ENCODE measurements at regions not wholly inside any gene's neighbourhood (a gene's known extent, or its start where the extent isn't known, plus 50 kb on each side); places are given as distances from the start of the nearest gene placed in this dataset.

- intact Hi-C loops (cut with DNase I), result no loop called here
- 66% methylated on average over 5 of the region's 5 CpGs for WGBS (ENCODE audit: insufficient coverage, low coverage, low lambda C conversion rate, missing lambda C conversion rate)
- H3K27me3 ChIP-seq, result no peaks in the 10 kb centered on the region
- no peak for DNase-seq
- ATAC-seq, result no peak
- H3K4me3 ChIP-seq, result no peak overlapping the region
- no peaks in the 10 kb centered on the region for H3K36me3 ChIP-seq
- no peaks in the 10 kb centered on the region for H3K9me3 ChIP-seq
- H3K4me1 ChIP-seq, result no peaks in the 10 kb centered on the region
- no peak overlapping the region for H3K27ac ChIP-seq
- TF ChIP-seq POLR2A (IDR thresholded peaks at IDR 0.05) (no peak), CTCF (IDR thresholded peaks at IDR 0.05) (no peak)
Measured at GRCh38 chr14:71190770-71191374, 283.6 kb downstream of the PCNX1 start.

GRCh38 chr14:71193663-71194062 is 286.4 kb downstream of the PCNX1 start:
- intact Hi-C loops (cut with DNase I), result no loop called here
- Histone ChIP-seq H3K4me1 (no peaks in the 10 kb centered on the region), H3K27ac (no peak overlapping the region), H3K9me3 (no peaks in the 10 kb centered on the region), H3K27me3 (no peaks in the 10 kb centered on the region), H3K4me3 (no peak overlapping the region), H3K36me3 (no peaks in the 10 kb centered on the region)
- DNase-seq (no peak), ATAC-seq (no peak)
- WGBS (ENCODE audit: insufficient coverage, low coverage, low lambda C conversion rate, missing lambda C conversion rate), result 0% methylated on average over 1 of the region's 1 CpG
- TF ChIP-seq POLR2A (IDR thresholded peaks at IDR 0.05), result no peak
- no peak for TF ChIP-seq CTCF (IDR thresholded peaks at IDR 0.05)

- intact Hi-C loops (cut with DNase I), result no loop called here
- Histone ChIP-seq H3K4me3 (no peak overlapping the region), H3K27ac (no peak overlapping the region), H3K4me1 (no peaks in the 10 kb centered on the region), H3K27me3 (no peaks in the 10 kb centered on the region), H3K36me3 (no peaks in the 10 kb centered on the region), H3K9me3 (no peaks in the 10 kb centered on the region)
- TF ChIP-seq POLR2A (IDR thresholded peaks at IDR 0.05) (no peak), CTCF (IDR thresholded peaks at IDR 0.05) (no peak)
- no peak for DNase-seq
- WGBS (ENCODE audit: insufficient coverage, low coverage, low lambda C conversion rate, missing lambda C conversion rate), result no CpG with 5 or more reads among the region's 1 CpG
- ATAC-seq, result no peak
Measured at GRCh38 chr14:71194251-71194650, 287.0 kb downstream of the PCNX1 start.

GRCh38 chr14:71196921-71197320 is 289.7 kb downstream of the PCNX1 start:
- WGBS (ENCODE audit: insufficient coverage, low coverage, low lambda C conversion rate, missing lambda C conversion rate), result 100% methylated on average over 1 of the region's 6 CpGs
- Histone ChIP-seq H3K9me3 (no peaks in the 10 kb centered on the region), H3K36me3 (no peaks in the 10 kb centered on the region), H3K4me1 (no peaks in the 10 kb centered on the region), H3K27me3 (no peaks in the 10 kb centered on the region), H3K27ac (no peak overlapping the region), H3K4me3 (no peak overlapping the region)
- no peak for TF ChIP-seq POLR2A (IDR thresholded peaks at IDR 0.05)
- no peak for TF ChIP-seq CTCF (IDR thresholded peaks at IDR 0.05)
- DNase-seq (no peak), ATAC-seq (no peak)
- intact Hi-C loops (cut with DNase I), result no loop called here

- no peak overlapping the region for H3K4me3 ChIP-seq
- H3K27ac ChIP-seq, result no peak overlapping the region
- H3K27me3 ChIP-seq, result no peaks in the 10 kb centered on the region
- no peaks in the 10 kb centered on the region for H3K9me3 ChIP-seq
- ATAC-seq (no peak), DNase-seq (no peak)
- no peaks in the 10 kb centered on the region for H3K4me1 ChIP-seq
- no peaks in the 10 kb centered on the region for H3K36me3 ChIP-seq
- TF ChIP-seq POLR2A (IDR thresholded peaks at IDR 0.05), result no peak
- no peak for TF ChIP-seq CTCF (IDR thresholded peaks at IDR 0.05)
- intact Hi-C loops (cut with DNase I), result no loop called here
- 65% methylated on average over 4 of the region's 5 CpGs for WGBS (ENCODE audit: insufficient coverage, low coverage, low lambda C conversion rate, missing lambda C conversion rate)
Measured at GRCh38 chr14:71198687-71199086, 291.4 kb downstream of the PCNX1 start.

Measured in right lobe of liver (tissue), 6 donors.